ENCODE measurements at regions not wholly inside any gene's neighbourhood (a gene's known extent, or its start where the extent isn't known, plus 50 kb on each side); places are given as distances from the start of the nearest gene placed in this dataset.

GRCh38 chrX:69024931-69025330 is 140.3 kb downstream of the PJA1 start:
- DNase-seq: no peak

GRCh38 chrX:69024161-69024736 is 141.0 kb downstream of the PJA1 start:
- DNase-seq: no peak

- no peak for DNase-seq
Measured at GRCh38 chrX:69022430-69022829, 142.8 kb downstream of the PJA1 start.

- no peak for DNase-seq
Measured at GRCh38 chrX:69021141-69021960, 143.9 kb downstream of the PJA1 start.

GRCh38 chrX:69020316-69020715 is 144.9 kb downstream of the PJA1 start:
- no peak for DNase-seq

- DNase-seq: no peak
Measured at GRCh38 chrX:69019073-69019890, 146.0 kb downstream of the PJA1 start.

- no peak for DNase-seq
Measured at GRCh38 chrX:69018416-69019072, 146.7 kb downstream of the PJA1 start.

- no peak for DNase-seq
Measured at GRCh38 chrX:69016293-69016941, 148.8 kb downstream of the PJA1 start.

GRCh38 chrX:69015564-69016292 is 149.5 kb downstream of the PJA1 start:
- DNase-seq: no peak

GRCh38 chrX:69015156-69015555 is 150.1 kb downstream of the PJA1 start:
- DNase-seq: no peak

- no peak for DNase-seq
Measured at GRCh38 chrX:69014200-69014599, 151.1 kb downstream of the PJA1 start.

- DNase-seq: no peak
Measured at GRCh38 chrX:69010339-69010738, 154.9 kb downstream of the PJA1 start.

GRCh38 chrX:69000877-69001276 is 164.4 kb downstream of the PJA1 start:
- DNase-seq: no peak

- DNase-seq: no peak
Measured at GRCh38 chrX:68999931-69000330, 165.3 kb downstream of the PJA1 start.

- no peak for DNase-seq
Measured at GRCh38 chrX:68999356-68999755, 165.9 kb downstream of the PJA1 start.

GRCh38 chrX:68998716-68999115 is 166.5 kb downstream of the PJA1 start:
- DNase-seq: no peak

- no peak for DNase-seq
Measured at GRCh38 chrX:68997911-68998310, 167.3 kb downstream of the PJA1 start.

- no peak for DNase-seq
Measured at GRCh38 chrX:68997511-68997910, 167.7 kb downstream of the PJA1 start.

GRCh38 chrX:68995780-68996551 is 167.1 kb downstream of the EFNB1 start:
- no peak for DNase-seq

GRCh38 chrX:68995386-68995779 is 166.6 kb downstream of the EFNB1 start:
- DNase-seq: no peak

- no peak for DNase-seq
Measured at GRCh38 chrX:68994891-68995255, 166.1 kb downstream of the EFNB1 start.
